MM.1S (cell line): ENCODE measurements at regions not wholly inside any gene's neighbourhood (a gene's known extent, or its start where the extent isn't known, plus 50 kb on each side); places are given as distances from the start of the nearest gene placed in this dataset.

Experiments
- DNase-seq: peaks from one replicate; pipeline ENCODE4 v3.0.0-alpha.2; 2015
- H2AFZ ChIP-seq: fragments of 300-600 bp; sonication (generic); 2 replicates; pipeline ENCODE4 v1.6.0; 2016; ENCODE audit warnings: antibody characterized with exemption, low read length
- H3F3A ChIP-seq: fragments of 300-600 bp; sonication (generic); 2 replicates; pipeline ENCODE4 v1.6.1; 2016; ENCODE audit warnings: mild to moderate bottlenecking, antibody characterized with exemption, low read length, moderate library complexity, mixed read lengths; ENCODE audit not compliant: insufficient read depth
- H3K27ac ChIP-seq: fragments of 300-600 bp; sonication (generic); 2 replicates; pipeline ENCODE4 v1.5.1; 2016; ENCODE audit warnings: mild to moderate bottlenecking, low read length
- H3K27me3 ChIP-seq: fragments of 300-600 bp; sonication (generic); replicated peaks from 2 replicates; pipeline ENCODE4 v1.6.0; 2016; ENCODE audit warnings: low read length; ENCODE audit not compliant: insufficient read depth
- H3K36me3 ChIP-seq: fragments of 300-600 bp; sonication (generic); replicated peaks from 2 replicates; pipeline ENCODE4 v1.6.1; 2016; ENCODE audit warnings: mild to moderate bottlenecking, low read length, mixed read lengths; ENCODE audit not compliant: insufficient read depth
- H3K4me1 ChIP-seq: fragments of 300-600 bp; sonication (generic); 2 replicates; pipeline ENCODE4 v1.6.1; 2016; ENCODE audit warnings: low read length, mixed read lengths
- H3K4me2 ChIP-seq: fragments of 300-600 bp; sonication (generic); 2 replicates; pipeline ENCODE4 v1.6.0; 2016; ENCODE audit warnings: low read depth, low read length
- H3K4me3 ChIP-seq: fragments of 300-600 bp; sonication (generic); 2 replicates; pipeline ENCODE4 v1.5.1; 2016; ENCODE audit warnings: low read length, mixed read lengths
- H3K79me2 ChIP-seq: fragments of 300-600 bp; sonication (generic); 2 replicates; pipeline ENCODE4 v1.6.1; 2016; ENCODE audit warnings: mixed run types, low read length, mixed read lengths
- H3K9ac ChIP-seq: fragments of 300-600 bp; sonication (generic); 2 replicates; pipeline ENCODE4 v1.6.1; 2016; ENCODE audit warnings: low read length, mixed read lengths
- H3K9me2 ChIP-seq: fragments of 300-600 bp; sonication (generic); replicated peaks from 2 replicates; pipeline ENCODE4 v1.6.1; 2016; ENCODE audit warnings: mild to moderate bottlenecking, low read length, mixed read lengths; ENCODE audit not compliant: insufficient read depth
- H3K9me3 ChIP-seq: fragments of 300-600 bp; sonication (generic); replicated peaks from 2 replicates; pipeline ENCODE4 v1.6.1; 2016; ENCODE audit warnings: mild to moderate bottlenecking, low read length, mixed read lengths; ENCODE audit not compliant: insufficient read depth
- H4K20me1 ChIP-seq: fragments of 300-600 bp; sonication (generic); 2 replicates; pipeline ENCODE4 v1.6.1; 2016; ENCODE audit warnings: mild to moderate bottlenecking, low read length, moderate library complexity, mixed read lengths; ENCODE audit not compliant: insufficient read depth
- EZH2 ChIP-seq: fragments of 300-600 bp; sonication (generic); optimal IDR thresholded peaks from 2 replicates; pipeline ENCODE3; 2017; ENCODE audit warnings: low read depth, mild to moderate bottlenecking, antibody characterized with exemption, low read length, mixed read lengths
- EZH2phosphoT487 ChIP-seq: fragments of 300-600 bp; sonication (generic); IDR thresholded peaks from 2 replicates; pipeline ENCODE4 v1.6.1; 2018; ENCODE audit warnings: antibody characterized with exemption, low read length
- TF ChIP-seq, protein P1 (sequence below): fragments of 300-600 bp; sonication (generic); IDR thresholded peaks from 2 replicates; pipeline ENCODE4 v1.5.1; 2016; ENCODE audit warnings: antibody characterized with exemption, low read length, mixed read lengths

DNA sequence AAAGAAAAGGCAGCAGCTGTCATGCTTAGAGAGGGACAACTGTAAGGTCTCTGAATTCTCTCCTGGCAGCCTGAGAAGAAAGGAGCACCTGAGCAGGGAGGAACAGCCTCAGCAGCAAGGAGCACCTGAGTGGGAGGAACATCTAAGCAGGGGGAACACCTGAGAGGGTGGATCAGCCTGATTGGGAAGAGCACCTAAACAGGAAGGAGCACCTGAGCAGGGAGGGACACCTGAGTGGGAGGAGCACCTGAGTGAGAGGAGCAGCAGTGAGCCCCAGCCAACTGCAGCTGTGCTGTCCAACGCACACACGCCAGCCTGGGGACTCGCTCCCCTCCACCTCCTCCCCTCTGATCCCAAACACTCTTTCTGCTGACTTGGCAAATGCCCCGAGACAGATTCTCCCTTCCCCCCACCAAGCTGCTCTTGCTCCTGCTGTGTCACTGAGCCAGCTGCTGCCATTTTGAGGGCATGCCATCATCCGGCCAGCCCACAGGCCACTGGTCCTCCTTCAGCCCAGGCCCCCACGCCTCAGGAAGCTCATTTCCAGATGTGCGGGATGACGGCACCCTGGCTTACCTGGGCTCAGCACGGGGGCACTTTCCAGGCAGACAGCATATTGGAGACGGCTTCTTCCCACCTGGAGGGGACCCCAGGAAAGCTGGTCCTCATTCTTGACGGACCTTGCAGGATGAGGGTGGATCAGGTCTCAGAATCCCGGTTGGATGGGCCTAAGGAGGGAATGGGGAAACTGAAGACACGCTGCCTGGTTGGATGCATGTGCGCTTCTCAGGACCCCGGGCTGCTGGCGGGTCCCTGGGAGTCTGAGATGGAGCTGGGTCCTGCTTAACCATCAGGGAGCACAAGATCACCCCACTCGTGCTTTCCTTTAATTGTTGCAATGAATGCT lies 57.7 kb upstream of the RBFOX3 start:
- H3K4me3 ChIP-seq = no peak overlapping the region
- H2AFZ ChIP-seq = no peak overlapping the region
- DNase-seq = no peak
- no peaks in the 10 kb centered on the region for H3K36me3 ChIP-seq
- H3K27me3 ChIP-seq = peaks cover 96% of the 10 kb centered on the region
- no peaks in the 10 kb centered on the region for H4K20me1 ChIP-seq
- H3F3A ChIP-seq = no peaks in the 10 kb centered on the region
- TF ChIP-seq EZH2phosphoT487 (no peak), EZH2 (no peak)
- TF ChIP-seq, protein P1, sequence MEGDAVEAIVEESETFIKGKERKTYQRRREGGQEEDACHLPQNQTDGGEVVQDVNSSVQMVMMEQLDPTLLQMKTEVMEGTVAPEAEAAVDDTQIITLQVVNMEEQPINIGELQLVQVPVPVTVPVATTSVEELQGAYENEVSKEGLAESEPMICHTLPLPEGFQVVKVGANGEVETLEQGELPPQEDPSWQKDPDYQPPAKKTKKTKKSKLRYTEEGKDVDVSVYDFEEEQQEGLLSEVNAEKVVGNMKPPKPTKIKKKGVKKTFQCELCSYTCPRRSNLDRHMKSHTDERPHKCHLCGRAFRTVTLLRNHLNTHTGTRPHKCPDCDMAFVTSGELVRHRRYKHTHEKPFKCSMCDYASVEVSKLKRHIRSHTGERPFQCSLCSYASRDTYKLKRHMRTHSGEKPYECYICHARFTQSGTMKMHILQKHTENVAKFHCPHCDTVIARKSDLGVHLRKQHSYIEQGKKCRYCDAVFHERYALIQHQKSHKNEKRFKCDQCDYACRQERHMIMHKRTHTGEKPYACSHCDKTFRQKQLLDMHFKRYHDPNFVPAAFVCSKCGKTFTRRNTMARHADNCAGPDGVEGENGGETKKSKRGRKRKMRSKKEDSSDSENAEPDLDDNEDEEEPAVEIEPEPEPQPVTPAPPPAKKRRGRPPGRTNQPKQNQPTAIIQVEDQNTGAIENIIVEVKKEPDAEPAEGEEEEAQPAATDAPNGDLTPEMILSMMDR = no peak
- H3K9me2 ChIP-seq = no peaks in the 10 kb centered on the region
- no peaks in the 10 kb centered on the region for H3K4me1 ChIP-seq
- no peak overlapping the region for H3K9ac ChIP-seq
- H3K4me2 ChIP-seq = no peak overlapping the region
- no peaks in the 10 kb centered on the region for H3K9me3 ChIP-seq
- H3K79me2 ChIP-seq = no peaks in the 10 kb centered on the region
- H3K27ac ChIP-seq = no peak overlapping the region

GRCh38 chr17:79667746-79668145 lies 56.9 kb upstream of the RBFOX3 start:
- no peaks in the 10 kb centered on the region for H3K9me2 ChIP-seq
- H3K9me3 ChIP-seq = no peaks in the 10 kb centered on the region
- no peak overlapping the region for H3K4me3 ChIP-seq
- H3K4me2 ChIP-seq = no peak overlapping the region
- no peaks in the 10 kb centered on the region for H3K4me1 ChIP-seq
- no peaks in the 10 kb centered on the region for H4K20me1 ChIP-seq
- no peaks in the 10 kb centered on the region for H3K79me2 ChIP-seq
- H3F3A ChIP-seq = no peaks in the 10 kb centered on the region
- H3K36me3 ChIP-seq = no peaks in the 10 kb centered on the region
- DNase-seq = no peak
- no peak overlapping the region for H3K27ac ChIP-seq
- no peak overlapping the region for H3K9ac ChIP-seq
- H3K27me3 ChIP-seq = peaks cover 96% of the 10 kb centered on the region
- H2AFZ ChIP-seq = no peak overlapping the region
- TF ChIP-seq, protein P1 = no peak
- no peak for TF ChIP-seq EZH2
- no peak for TF ChIP-seq EZH2phosphoT487

DNA sequence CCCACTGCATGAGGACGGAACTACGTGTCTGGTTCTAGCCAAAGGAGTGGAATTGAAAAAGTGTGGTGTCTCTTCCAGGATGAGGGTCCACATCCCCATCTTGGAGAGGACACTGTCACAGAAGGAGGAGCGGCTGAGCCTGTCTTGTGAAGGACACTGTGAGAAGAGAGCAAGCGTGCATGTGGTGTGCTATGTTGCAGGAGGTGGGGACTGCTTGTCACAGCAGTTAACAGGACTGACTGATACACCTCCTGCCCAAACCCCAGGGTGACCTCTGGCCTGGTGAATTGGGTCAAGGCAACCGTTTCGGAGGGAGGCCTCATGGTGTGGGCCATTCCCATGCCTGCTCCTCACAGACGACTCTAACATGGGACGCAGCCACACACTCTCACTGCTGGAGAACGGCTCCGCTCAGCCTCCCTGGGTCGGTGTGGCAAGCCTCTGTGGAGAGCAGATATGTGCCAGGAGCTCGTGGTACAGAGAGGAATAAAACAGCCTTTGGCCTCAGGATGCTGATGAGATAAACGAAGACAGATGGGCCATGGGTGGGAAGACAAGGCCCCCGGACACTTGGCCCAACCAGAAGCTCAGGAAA lies 56.4 kb upstream of the RBFOX3 start:
- no peaks in the 10 kb centered on the region for H3K4me1 ChIP-seq
- no peaks in the 10 kb centered on the region for H4K20me1 ChIP-seq
- no peak overlapping the region for H3K4me2 ChIP-seq
- TF ChIP-seq EZH2 (no peak), EZH2phosphoT487 (no peak)
- TF ChIP-seq, protein P1 = no peak
- H3K36me3 ChIP-seq = no peaks in the 10 kb centered on the region
- no peak for DNase-seq
- H3K9me3 ChIP-seq = no peaks in the 10 kb centered on the region
- no peak overlapping the region for H2AFZ ChIP-seq
- no peaks in the 10 kb centered on the region for H3F3A ChIP-seq
- H3K27ac ChIP-seq = no peak overlapping the region
- H3K79me2 ChIP-seq = no peaks in the 10 kb centered on the region
- peaks cover 96% of the 10 kb centered on the region for H3K27me3 ChIP-seq
- H3K9ac ChIP-seq = no peak overlapping the region
- no peaks in the 10 kb centered on the region for H3K9me2 ChIP-seq
- H3K4me3 ChIP-seq = no peak overlapping the region
